Smooth muscle cell (in vitro differentiated cells): ENCODE measurements at regions not wholly inside any gene's neighbourhood (a gene's known extent, or its start where the extent isn't known, plus 50 kb on each side); places are given as distances from the start of the nearest gene placed in this dataset.

Source experiments
- DNase-seq: peaks from one replicate; lab custom pipeline; 2025; ENCODE audit not compliant: unreplicated experiment; lab: John Stamatoyannopoulos, UW
- H2AFZ ChIP-seq: fragments of 200-600 bp; sonication (generic); 2 replicates; pipeline ENCODE4 v1.6.0; 2016; ENCODE audit warnings: antibody characterized with exemption, low read depth, mild to moderate bottlenecking
- H3F3A ChIP-seq: fragments of 200-600 bp; sonication (generic); 2 replicates; pipeline ENCODE4 v1.6.0; 2017; ENCODE audit warnings: antibody characterized with exemption, low read depth
- H3K27ac ChIP-seq: fragments of 200-600 bp; sonication (generic); 2 replicates; pipeline ENCODE4 v1.5.1; 2016; ENCODE audit warnings: low read depth, mild to moderate bottlenecking
- H3K27me3 ChIP-seq: fragments of 200-600 bp; sonication (generic); 2 replicates; pipeline ENCODE4 v1.6.1; 2016; ENCODE audit warnings: low read depth, mild to moderate bottlenecking
- H3K36me3 ChIP-seq: fragments of 200-600 bp; sonication (generic); 2 replicates; pipeline ENCODE4 v1.5.1; 2016; ENCODE audit warnings: low read depth
- H3K4me1 ChIP-seq: fragments of 200-600 bp; sonication (generic); 2 replicates; pipeline ENCODE4 v1.5.1; 2016; ENCODE audit warnings: low read depth
- H3K4me2 ChIP-seq: fragments of 200-600 bp; sonication (generic); 2 replicates; pipeline ENCODE4 v1.6.0; 2016; ENCODE audit warnings: mild to moderate bottlenecking
- H3K4me3 ChIP-seq: fragments of 200-600 bp; sonication (generic); 2 replicates; pipeline ENCODE4 v1.5.1; 2016; ENCODE audit warnings: mild to moderate bottlenecking
- H3K79me2 ChIP-seq: fragments of 200-600 bp; sonication (generic); 2 replicates; pipeline ENCODE4 v1.6.0; 2016; ENCODE audit warnings: low read depth, mild to moderate bottlenecking
- H3K9ac ChIP-seq: fragments of 200-600 bp; sonication (generic); 2 replicates; pipeline ENCODE4 v1.6.0; 2016; ENCODE audit warnings: low read depth
- H3K9me3 ChIP-seq: fragments of 200-600 bp; sonication (generic); replicated peaks from 2 replicates; pipeline ENCODE4 v1.5.1; 2016; ENCODE audit warnings: low read depth
- H4K20me1 ChIP-seq: fragments of 200-600 bp; sonication (generic); 2 replicates; pipeline ENCODE4 v1.6.0; 2016; ENCODE audit warnings: low read depth
- WGBS: methylation state at CpG from one replicate; pipeline ENCODE4 v1.1.7; 2016; ENCODE audit warnings: low lambda C conversion rate; 5-methylcytosine and 5-hydroxymethylcytosine counted together
- TF ChIP-seq, protein P1 (sequence below): fragments of 200-600 bp; sonication (generic); IDR thresholded peaks from 2 replicates; pipeline ENCODE4 v1.5.1; 2017; ENCODE audit warnings: borderline replicate concordance, mild to moderate bottlenecking, antibody characterized with exemption; ENCODE audit not compliant: insufficient read depth, poor library complexity, severe bottlenecking

DNA sequence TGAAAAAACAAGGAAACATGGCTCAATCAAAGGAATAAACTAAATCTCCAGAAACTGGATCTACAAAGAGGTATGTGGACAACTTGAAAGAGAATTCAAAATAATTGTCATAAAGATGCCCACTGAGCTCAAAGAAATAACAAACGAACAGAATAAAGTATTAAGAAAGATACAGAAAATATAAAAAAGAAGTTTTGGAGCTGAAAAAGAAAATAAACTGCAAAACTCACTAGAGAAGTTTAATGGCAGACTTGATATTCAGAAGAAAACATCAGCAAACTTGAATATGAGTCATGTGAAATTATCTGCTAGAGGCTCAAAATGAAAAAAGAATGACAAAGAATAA is 208.1 kb upstream of the SAMSN1 start:
- no peaks in the 10 kb centered on the region for H3K79me2 ChIP-seq
- H3K27ac ChIP-seq, result no peak overlapping the region
- H3K9ac ChIP-seq, result no peak overlapping the region
- DNase-seq, result no peak
- WGBS, result 87% methylated on average over 1 of the region's 1 CpG
- H2AFZ ChIP-seq, result no peak overlapping the region
- no peaks in the 10 kb centered on the region for H3K27me3 ChIP-seq
- no peaks in the 10 kb centered on the region for H3F3A ChIP-seq
- no peaks in the 10 kb centered on the region for H4K20me1 ChIP-seq
- TF ChIP-seq, protein P1, sequence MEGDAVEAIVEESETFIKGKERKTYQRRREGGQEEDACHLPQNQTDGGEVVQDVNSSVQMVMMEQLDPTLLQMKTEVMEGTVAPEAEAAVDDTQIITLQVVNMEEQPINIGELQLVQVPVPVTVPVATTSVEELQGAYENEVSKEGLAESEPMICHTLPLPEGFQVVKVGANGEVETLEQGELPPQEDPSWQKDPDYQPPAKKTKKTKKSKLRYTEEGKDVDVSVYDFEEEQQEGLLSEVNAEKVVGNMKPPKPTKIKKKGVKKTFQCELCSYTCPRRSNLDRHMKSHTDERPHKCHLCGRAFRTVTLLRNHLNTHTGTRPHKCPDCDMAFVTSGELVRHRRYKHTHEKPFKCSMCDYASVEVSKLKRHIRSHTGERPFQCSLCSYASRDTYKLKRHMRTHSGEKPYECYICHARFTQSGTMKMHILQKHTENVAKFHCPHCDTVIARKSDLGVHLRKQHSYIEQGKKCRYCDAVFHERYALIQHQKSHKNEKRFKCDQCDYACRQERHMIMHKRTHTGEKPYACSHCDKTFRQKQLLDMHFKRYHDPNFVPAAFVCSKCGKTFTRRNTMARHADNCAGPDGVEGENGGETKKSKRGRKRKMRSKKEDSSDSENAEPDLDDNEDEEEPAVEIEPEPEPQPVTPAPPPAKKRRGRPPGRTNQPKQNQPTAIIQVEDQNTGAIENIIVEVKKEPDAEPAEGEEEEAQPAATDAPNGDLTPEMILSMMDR, result no peak
- H3K36me3 ChIP-seq, result no peaks in the 10 kb centered on the region
- no peak overlapping the region for H3K4me2 ChIP-seq
- H3K9me3 ChIP-seq, result no peaks in the 10 kb centered on the region
- H3K4me1 ChIP-seq, result no peaks in the 10 kb centered on the region
- no peak overlapping the region for H3K4me3 ChIP-seq

DNA sequence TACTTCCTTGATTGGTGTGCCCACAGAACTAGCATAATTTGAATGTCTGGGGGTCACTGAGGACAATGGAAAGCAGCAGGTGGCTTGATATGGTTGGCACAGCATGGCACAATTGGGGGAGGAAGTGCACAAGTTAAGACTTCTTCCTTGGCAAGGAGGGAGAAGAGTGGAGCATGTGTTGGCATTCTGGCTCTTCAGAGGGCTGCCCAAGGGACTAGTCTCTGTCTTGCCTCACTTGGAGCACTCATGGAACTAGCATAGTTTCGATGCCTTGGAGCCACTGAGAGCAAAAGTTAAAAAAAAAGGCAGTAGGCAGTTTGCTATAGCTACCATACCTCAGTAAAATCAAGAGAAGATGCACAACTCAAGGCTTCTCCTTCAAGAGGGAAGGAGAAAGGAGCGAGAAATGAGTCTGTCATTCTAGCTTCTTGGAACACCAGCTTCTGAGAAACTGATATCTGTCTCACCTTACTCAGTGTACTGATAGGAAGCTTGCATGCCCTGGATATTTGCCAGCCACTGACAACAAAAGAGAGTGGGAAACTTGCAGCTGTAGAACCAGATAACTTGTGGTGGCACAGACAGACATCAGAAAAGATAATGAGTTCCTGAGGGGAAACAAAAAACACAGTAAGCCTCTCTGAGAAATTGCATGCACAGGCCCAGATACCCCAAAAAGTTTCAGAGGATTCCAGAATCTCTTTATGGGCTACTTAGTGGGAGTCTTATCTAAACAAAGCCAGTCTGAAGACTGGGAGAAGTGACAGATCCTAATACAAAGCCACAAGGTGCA is 207.5 kb upstream of the SAMSN1 start:
- H3K27ac ChIP-seq, result no peak overlapping the region
- H3K79me2 ChIP-seq, result no peaks in the 10 kb centered on the region
- no peaks in the 10 kb centered on the region for H3K36me3 ChIP-seq
- no peak overlapping the region for H3K4me3 ChIP-seq
- H3K4me1 ChIP-seq, result no peaks in the 10 kb centered on the region
- no peak overlapping the region for H3K9ac ChIP-seq
- H3K9me3 ChIP-seq, result no peaks in the 10 kb centered on the region
- TF ChIP-seq, protein P1, result no peak
- DNase-seq, result no peak
- H3K4me2 ChIP-seq, result no peak overlapping the region
- WGBS, result 92% methylated on average over 2 of the region's 2 CpGs
- no peaks in the 10 kb centered on the region for H4K20me1 ChIP-seq
- H3F3A ChIP-seq, result no peaks in the 10 kb centered on the region
- no peaks in the 10 kb centered on the region for H3K27me3 ChIP-seq
- H2AFZ ChIP-seq, result no peak overlapping the region

DNA sequence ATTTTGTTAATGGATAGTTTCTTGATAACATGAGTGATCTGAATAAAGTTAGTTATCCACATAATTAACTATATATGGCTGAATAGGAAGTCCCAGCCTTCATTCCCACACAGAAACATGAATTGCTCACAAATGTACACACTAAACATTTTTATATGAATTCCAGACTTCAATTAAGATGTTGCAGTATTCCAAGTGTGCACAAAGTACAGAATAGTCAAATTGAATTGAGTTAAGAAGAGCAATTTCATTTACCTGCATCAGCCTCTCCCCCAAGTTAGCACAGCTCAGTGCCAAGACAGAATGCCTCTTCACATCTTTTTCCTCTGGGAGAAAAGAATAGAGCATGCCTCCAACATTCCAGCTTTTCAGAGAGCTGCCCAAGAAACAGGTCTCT is 207.0 kb upstream of the SAMSN1 start:
- Histone ChIP-seq H3F3A (no peaks in the 10 kb centered on the region), H3K27ac (no peak overlapping the region), H3K79me2 (no peaks in the 10 kb centered on the region), H3K9me3 (no peaks in the 10 kb centered on the region), H4K20me1 (no peaks in the 10 kb centered on the region), H2AFZ (no peak overlapping the region), H3K36me3 (no peaks in the 10 kb centered on the region), H3K9ac (no peak overlapping the region), H3K27me3 (no peaks in the 10 kb centered on the region), H3K4me1 (no peaks in the 10 kb centered on the region), H3K4me3 (no peak overlapping the region), H3K4me2 (no peak overlapping the region)
- TF ChIP-seq, protein P1, result no peak
- no peak for DNase-seq

DNA sequence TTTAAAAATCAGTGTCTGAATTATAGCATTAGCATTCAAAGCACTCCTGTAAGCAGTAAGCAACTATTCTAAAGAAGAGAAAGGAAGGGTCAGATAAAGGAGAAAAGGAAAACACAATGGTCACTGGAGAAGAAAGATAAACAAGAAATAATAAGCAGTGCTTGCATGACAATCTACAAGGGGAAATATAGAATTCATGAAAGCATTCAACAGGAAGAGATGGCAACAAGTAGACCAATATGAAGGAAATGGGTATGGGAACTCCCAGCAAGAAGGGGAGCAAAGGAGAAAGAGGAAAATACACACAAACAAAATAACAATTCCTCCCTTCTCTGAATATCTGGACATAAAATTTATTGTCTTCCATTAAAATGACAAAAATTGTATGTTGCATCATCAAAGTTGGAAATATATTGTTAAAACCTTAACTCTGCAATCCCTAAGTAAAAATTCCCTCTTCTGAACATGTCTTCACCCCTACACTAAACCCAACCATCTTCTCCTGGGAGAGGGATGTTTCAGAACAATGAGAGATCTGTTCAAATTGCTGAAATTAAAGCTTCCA is 206.3 kb upstream of the SAMSN1 start:
- Histone ChIP-seq H3K27me3 (no peaks in the 10 kb centered on the region), H3K4me2 (no peak overlapping the region), H3K9me3 (no peaks in the 10 kb centered on the region), H3K79me2 (no peaks in the 10 kb centered on the region), H2AFZ (no peak overlapping the region), H3K9ac (no peak overlapping the region), H4K20me1 (no peaks in the 10 kb centered on the region), H3K27ac (no peak overlapping the region), H3F3A (no peaks in the 10 kb centered on the region), H3K4me3 (no peak overlapping the region), H3K36me3 (no peaks in the 10 kb centered on the region), H3K4me1 (no peaks in the 10 kb centered on the region)
- DNase-seq, result no peak
- TF ChIP-seq, protein P1, result no peak
